WERI-Rb-1 (cell line): ENCODE measurements at regions not wholly inside any gene's neighbourhood (a gene's known extent, or its start where the extent isn't known, plus 50 kb on each side); places are given as distances from the start of the nearest gene placed in this dataset.
"Not testable (repeated sequence)": the region's sequence is repeated elsewhere in the genome, so short reads cannot be mapped to it uniquely, and the experiment has no call there.

Experiments used
- DNase-seq: peaks from one replicate; pipeline ENCODE4 v3.0.0-alpha.2; 2020
- H3K27ac ChIP-seq: fragments of 250-450 bp; sonication (Bioruptor Pico); 2 replicates; pipeline ENCODE4 v1.5.1; 2020; ENCODE audit warnings: mild to moderate bottlenecking, moderate library complexity
- H3K27me3 ChIP-seq: fragments of 250-450 bp; sonication (Bioruptor Pico); 2 replicates; pipeline ENCODE4 v1.5.1; 2021; ENCODE audit warnings: mild to moderate bottlenecking, low read depth, moderate library complexity; ENCODE audit not compliant: insufficient read depth, severe bottlenecking
- H3K36me3 ChIP-seq: fragments of 250-450 bp; sonication (Bioruptor Pico); 2 replicates; pipeline ENCODE4 v1.5.1; 2020; ENCODE audit warnings: mild to moderate bottlenecking, moderate library complexity
- H3K4me3 ChIP-seq: 2 replicates; pipeline ENCODE4 v1.5.1; 2011; ENCODE audit warnings: low read depth, mild to moderate bottlenecking, control low read depth, low read length
- H3K9me3 ChIP-seq: fragments of 250-450 bp; sonication (Bioruptor Pico); 2 replicates; pipeline ENCODE4 v1.5.1; 2021; ENCODE audit warnings: mild to moderate bottlenecking, moderate library complexity; ENCODE audit not compliant: severe bottlenecking
- TF ChIP-seq, protein P1 (sequence below): IDR thresholded peaks from 2 replicates; pipeline ENCODE4 v1.5.1; 2011; ENCODE audit warnings: low read depth, mild to moderate bottlenecking, control low read depth, inconsistent platforms, low read length

DNA sequence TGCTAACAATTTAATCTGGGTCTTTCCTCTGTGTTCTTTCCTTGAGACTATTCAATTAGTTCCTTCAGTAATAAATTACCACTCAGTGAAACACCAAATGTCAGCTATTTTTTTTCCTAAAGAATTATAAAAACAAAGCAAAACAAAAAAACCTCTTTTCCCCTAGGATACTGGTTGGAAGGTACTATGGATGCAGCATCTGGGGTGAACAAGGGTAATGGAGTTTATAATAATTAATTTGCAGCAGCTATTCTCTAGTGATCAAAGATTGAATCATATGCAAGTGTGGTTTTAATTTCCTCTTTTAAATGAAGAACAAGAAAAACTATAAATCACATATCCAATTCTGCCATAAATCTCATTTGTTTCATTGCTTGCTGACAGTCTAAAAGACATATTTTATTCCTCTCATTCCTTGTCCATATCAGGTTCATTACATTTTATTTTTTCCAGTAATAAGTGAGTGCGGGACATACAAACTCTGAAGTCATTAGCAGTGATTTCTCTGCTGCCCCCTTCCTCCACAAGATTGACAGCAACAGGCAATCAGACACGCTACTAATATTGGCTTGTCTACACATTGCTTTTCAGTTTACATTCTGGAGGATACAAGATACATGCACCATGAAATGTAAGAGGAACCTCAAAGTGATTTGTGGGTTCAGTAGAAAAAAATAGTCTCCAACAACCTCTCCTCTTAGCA is 1093.4 kb upstream of the SLIT2 start:
- Histone ChIP-seq H3K27ac (no peak overlapping the region), H3K9me3 (no peaks in the 10 kb centered on the region), H3K36me3 (no peaks in the 10 kb centered on the region), H3K27me3 (no peaks in the 10 kb centered on the region), H3K4me3 (no peak overlapping the region)
- TF ChIP-seq, protein P1, sequence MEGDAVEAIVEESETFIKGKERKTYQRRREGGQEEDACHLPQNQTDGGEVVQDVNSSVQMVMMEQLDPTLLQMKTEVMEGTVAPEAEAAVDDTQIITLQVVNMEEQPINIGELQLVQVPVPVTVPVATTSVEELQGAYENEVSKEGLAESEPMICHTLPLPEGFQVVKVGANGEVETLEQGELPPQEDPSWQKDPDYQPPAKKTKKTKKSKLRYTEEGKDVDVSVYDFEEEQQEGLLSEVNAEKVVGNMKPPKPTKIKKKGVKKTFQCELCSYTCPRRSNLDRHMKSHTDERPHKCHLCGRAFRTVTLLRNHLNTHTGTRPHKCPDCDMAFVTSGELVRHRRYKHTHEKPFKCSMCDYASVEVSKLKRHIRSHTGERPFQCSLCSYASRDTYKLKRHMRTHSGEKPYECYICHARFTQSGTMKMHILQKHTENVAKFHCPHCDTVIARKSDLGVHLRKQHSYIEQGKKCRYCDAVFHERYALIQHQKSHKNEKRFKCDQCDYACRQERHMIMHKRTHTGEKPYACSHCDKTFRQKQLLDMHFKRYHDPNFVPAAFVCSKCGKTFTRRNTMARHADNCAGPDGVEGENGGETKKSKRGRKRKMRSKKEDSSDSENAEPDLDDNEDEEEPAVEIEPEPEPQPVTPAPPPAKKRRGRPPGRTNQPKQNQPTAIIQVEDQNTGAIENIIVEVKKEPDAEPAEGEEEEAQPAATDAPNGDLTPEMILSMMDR = no peak
- no peak for DNase-seq

DNA sequence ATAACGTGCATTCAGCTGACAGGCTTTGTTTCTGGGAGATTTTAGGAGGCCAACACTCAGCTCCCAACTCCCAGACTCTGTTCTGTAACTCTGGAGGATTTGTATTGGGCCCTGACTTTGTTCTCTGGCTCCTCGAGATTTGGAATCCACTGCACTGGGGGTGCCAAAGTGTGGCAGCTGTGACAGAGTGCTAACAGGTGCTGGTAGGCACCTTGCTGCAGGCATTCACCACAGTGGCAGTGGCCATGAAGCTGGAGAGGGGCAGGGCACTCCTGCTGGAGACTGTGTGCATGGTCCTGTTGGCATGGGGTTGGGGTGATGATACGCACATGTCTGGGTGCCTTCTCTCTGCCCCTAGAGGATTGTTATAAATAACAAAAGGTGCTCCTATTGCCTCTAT is 1094.9 kb upstream of the SLIT2 start:
- H3K9me3 ChIP-seq = no peaks in the 10 kb centered on the region
- H3K36me3 ChIP-seq = no peaks in the 10 kb centered on the region
- H3K27me3 ChIP-seq = no peaks in the 10 kb centered on the region
- no peak overlapping the region for H3K4me3 ChIP-seq
- no peak for DNase-seq
- H3K27ac ChIP-seq = no peak overlapping the region
- TF ChIP-seq, protein P1 = no peak

DNA sequence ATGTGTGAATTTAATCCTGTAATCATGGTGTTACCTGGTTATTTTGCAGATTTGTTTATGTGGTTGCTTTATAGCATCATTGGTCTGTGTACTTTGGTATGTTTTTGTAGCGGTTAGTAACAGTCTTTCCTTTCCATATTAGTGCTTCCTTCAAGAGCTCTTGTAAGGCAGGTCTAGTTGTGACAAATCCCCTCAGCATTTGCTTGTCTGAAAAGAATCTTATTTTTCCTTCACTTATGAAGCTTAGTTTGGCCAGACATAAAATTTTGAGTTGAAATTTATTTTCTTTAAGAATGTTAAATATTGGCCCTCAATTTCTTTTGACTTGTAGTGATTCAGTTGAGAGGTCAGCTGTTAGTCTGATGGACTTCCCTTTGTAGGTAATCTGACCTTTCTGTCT is 1096.1 kb upstream of the SLIT2 start:
- no peaks in the 10 kb centered on the region for H3K36me3 ChIP-seq
- no peak overlapping the region for H3K27ac ChIP-seq
- H3K9me3 ChIP-seq = no peaks in the 10 kb centered on the region
- no peak overlapping the region for H3K4me3 ChIP-seq
- TF ChIP-seq, protein P1 = no peak
- DNase-seq = no peak
- H3K27me3 ChIP-seq = no peaks in the 10 kb centered on the region

DNA sequence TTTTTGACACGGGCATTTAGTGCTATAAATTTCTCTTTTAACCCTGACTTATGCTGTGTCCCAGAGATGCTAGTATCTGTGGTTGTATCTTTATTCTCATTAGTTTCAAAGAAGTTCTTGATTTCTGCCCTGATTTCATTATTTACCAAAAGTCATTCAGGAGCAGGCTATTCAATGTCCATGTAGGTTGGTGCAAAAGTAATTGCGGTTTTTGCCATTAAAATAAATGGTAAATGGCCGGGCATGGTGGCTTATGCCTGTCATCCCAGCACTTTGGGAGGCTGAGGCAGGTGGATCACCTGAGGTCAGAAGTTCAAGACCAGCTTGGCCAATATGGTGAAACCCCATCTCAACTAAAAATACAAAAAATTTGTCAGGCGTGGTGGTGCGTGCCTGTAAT is 1097.4 kb upstream of the SLIT2 start:
- not testable (repeated sequence) for H3K27ac ChIP-seq, H3K36me3 ChIP-seq, H3K4me3 ChIP-seq, H3K9me3 ChIP-seq, H3K27me3 ChIP-seq, DNase-seq

DNA sequence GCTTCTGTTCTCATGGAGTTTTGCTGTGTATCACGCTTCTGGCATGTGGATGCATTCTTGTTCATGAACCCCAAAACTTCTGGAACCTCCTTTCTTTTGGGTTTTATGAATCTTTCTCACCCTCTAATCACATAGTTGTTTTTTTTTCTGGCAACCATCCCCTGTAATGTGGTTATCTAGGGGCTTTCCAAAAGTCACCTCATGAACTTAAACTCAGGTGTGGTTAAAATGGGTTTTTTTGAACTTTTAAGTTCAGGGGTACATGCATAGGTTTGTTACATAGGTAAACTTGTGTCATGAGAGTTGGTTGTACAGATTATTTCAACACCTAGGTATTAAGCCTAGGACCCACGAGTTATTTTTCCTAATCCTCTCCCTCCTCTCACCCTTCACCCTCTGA is 1099.4 kb upstream of the SLIT2 start:
- H3K36me3 ChIP-seq = no peaks in the 10 kb centered on the region
- H3K27me3 ChIP-seq = no peaks in the 10 kb centered on the region
- TF ChIP-seq, protein P1 = no peak
- H3K27ac ChIP-seq = no peak overlapping the region
- no peak for DNase-seq
- no peak overlapping the region for H3K4me3 ChIP-seq
- H3K9me3 ChIP-seq = no peaks in the 10 kb centered on the region

DNA sequence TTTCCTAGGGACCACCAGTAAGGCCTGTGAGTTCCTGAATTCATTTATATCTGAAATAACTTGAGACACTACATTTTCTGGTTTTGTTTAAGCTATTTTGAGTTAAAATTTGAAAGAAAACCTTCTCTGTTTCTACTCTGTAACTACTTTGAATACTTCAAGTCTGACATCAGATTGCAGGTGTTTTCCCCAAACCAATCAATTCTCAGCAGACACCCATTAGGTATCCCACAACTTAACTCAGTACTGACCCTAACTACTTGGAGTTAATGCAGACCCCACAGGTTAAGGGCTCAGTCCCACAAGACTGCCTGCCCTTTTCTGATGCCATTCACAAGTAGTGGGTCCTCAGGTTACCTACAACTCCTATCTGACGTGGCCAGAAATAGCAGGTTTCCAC is 1100.0 kb upstream of the SLIT2 start:
- no peaks in the 10 kb centered on the region for H3K36me3 ChIP-seq
- no peak overlapping the region for H3K4me3 ChIP-seq
- no peaks in the 10 kb centered on the region for H3K9me3 ChIP-seq
- TF ChIP-seq, protein P1 = no peak
- no peak overlapping the region for H3K27ac ChIP-seq
- no peaks in the 10 kb centered on the region for H3K27me3 ChIP-seq
- no peak for DNase-seq
